Lower leg skin (tissue), 4 donors: ENCODE measurements at regions not wholly inside any gene's neighbourhood (a gene's known extent, or its start where the extent isn't known, plus 50 kb on each side); places are given as distances from the start of the nearest gene placed in this dataset.

Source experiments
- DNase-seq, 2 donors: peaks; one replicate each; pipeline ENCODE4 v3.0.0-alpha.2; 2019; ENCODE audit warnings: low spot score in 2 of 2
- H3K4me3 ChIP-seq: fragments of 200-600 bp; sonication (generic); 2 replicates; pipeline ENCODE4 v1.5.1; 2017; ENCODE audit warnings: mild to moderate bottlenecking, low read depth; ENCODE audit not compliant: poor library complexity, severe bottlenecking
- POLR2A ChIP-seq, 2 donors: fragments of 450-650 bp; IDR thresholded peaks; one replicate each; pipeline ENCODE4 v1.6.1; 2016 to 2017; ENCODE audit warnings: antibody characterized with exemption in 2 of 2, mild to moderate bottlenecking in 1 of 2, moderate library complexity in 1 of 2
- WGBS, 2 donors: methylation state at CpG; one replicate each; pipeline ENCODE4 v1.1.5; 2018; 5-methylcytosine and 5-hydroxymethylcytosine counted together
- intact Hi-C: fragments of 100-400 bp; cut with DNase I; formaldehyde crosslinking; loops from one replicate; pipeline ENCODE4 v1.15.0; 2023; ENCODE audit warnings: low total_unique reads
- TF ChIP-seq, protein P1 (sequence below), 3 donors: fragments of 450-650 bp; IDR thresholded peaks; one replicate each; pipeline ENCODE4 v1.5.1; 2016; ENCODE audit warnings: antibody characterized with exemption in 3 of 3, mild to moderate bottlenecking in 3 of 3, moderate library complexity in 2 of 3

DNA sequence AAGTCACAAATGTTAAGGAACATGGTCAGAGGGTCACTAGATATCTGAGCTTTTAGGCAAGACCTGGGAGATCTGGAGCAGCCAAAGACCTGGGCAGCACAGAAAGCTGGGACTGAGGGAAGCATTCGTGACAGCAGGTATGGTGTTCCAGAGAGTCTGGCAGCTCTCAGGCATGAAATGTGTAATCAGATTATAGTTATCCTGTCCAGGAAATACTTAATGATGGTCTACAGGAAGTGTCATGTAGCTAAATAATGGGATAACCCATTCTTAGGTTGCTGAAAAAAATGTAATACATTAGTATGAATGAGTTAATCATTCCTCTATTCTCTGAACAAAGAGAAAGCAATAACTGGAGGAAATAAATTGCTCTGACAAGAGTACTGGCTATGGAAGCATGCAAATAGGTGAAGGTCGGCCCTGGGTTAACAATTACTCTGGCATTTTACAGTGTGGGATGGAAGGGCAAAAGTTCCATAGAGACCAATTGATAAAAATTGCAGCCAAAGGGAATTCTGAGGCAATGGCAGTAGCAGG, 740.5 kb downstream of the CBLN4 start:
- TF ChIP-seq POLR2A (IDR thresholded peaks at IDR 0.05) = no peak
- TF ChIP-seq, protein P1, sequence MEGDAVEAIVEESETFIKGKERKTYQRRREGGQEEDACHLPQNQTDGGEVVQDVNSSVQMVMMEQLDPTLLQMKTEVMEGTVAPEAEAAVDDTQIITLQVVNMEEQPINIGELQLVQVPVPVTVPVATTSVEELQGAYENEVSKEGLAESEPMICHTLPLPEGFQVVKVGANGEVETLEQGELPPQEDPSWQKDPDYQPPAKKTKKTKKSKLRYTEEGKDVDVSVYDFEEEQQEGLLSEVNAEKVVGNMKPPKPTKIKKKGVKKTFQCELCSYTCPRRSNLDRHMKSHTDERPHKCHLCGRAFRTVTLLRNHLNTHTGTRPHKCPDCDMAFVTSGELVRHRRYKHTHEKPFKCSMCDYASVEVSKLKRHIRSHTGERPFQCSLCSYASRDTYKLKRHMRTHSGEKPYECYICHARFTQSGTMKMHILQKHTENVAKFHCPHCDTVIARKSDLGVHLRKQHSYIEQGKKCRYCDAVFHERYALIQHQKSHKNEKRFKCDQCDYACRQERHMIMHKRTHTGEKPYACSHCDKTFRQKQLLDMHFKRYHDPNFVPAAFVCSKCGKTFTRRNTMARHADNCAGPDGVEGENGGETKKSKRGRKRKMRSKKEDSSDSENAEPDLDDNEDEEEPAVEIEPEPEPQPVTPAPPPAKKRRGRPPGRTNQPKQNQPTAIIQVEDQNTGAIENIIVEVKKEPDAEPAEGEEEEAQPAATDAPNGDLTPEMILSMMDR (IDR thresholded peaks at IDR 0.05) = no peak
- DNase-seq = no peak
- intact Hi-C loops = no loop called here
- WGBS, 2 donors = 67% methylated on average over 2 of the region's 2 CpGs
- H3K4me3 ChIP-seq = no peak overlapping the region

DNA sequence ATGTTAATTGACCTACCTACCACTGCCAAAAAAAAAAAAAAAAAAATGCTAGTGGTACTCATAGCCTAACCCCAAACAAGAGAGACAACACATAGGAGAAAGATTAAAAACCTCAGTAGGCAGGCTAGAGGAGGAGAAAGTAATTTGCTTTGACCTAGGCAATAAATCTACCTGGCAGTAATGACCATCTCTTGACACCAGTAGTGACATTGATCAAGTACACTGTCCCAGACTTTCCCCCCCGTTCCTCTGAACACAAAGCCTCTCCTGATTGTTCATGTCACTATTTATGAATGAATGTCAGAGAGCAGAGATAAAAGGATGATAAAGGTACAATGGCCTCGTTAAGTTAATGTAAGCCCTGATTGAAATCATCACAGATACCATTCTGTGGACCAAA, 746.8 kb downstream of the CBLN4 start:
- TF ChIP-seq, protein P1 (IDR thresholded peaks at IDR 0.05) = no peak
- no peak for TF ChIP-seq POLR2A (IDR thresholded peaks at IDR 0.05)
- WGBS, 2 donors = 40 to 45% methylated on average over 2 of the region's 2 CpGs
- intact Hi-C loops = no loop called here
- H3K4me3 ChIP-seq = no peak overlapping the region
- DNase-seq = no peak

DNA sequence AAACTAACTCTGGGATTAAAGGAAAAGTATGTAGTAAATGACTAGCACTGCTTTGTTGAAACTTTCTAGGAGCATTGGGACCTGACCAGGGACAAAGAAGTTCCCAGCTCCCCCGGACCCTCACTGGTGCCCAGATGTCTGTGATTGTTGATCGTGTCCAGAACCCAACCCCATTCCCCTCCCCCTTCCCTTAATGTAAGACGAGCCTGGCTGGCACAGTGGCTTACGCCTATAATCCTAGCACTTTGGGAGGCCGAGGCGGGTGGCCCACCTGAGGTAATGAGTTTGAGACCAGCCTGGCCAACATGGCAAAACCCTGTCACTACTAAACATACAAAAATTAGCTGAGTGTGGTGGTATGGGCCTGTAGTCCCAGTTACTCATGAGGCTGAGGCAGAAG, 750.3 kb downstream of the CBLN4 start:
- no peak overlapping the region for H3K4me3 ChIP-seq
- WGBS, 2 donors = 87 to 94% methylated on average over 6 of the region's 6 CpGs
- intact Hi-C loops = no loop called here
- peak in 1 of 2 donors; percentile 80 for DNase-seq
- TF ChIP-seq, protein P1 (IDR thresholded peaks at IDR 0.05) = no peak
- TF ChIP-seq POLR2A (IDR thresholded peaks at IDR 0.05) = no peak

DNA sequence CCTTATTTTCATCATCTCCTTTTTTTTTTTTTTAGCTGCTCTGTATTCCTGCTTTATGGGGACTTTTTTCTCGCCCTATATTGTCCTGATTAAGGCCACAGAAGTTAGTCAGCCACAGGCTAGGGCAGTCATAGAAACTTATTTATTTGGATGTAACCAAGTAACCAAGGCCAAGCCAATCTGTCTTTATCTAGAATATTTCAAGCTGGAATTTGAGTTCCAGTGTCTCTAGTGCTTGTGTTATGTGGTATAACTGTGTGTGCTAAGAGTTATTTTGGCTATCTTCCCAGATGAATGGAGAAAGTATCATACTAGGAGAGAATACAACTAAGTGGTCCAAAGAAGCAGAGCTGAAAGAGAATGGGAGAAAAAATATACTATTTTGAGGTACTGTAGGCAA, 751.5 kb downstream of the CBLN4 start:
- DNase-seq = no peak
- TF ChIP-seq, protein P1 (IDR thresholded peaks at IDR 0.05) = no peak
- no peak for TF ChIP-seq POLR2A (IDR thresholded peaks at IDR 0.05)
- intact Hi-C loops = no loop called here
- WGBS, 2 donors = 38 to 50% methylated on average over 1 of the region's 1 CpG
- H3K4me3 ChIP-seq = no peak overlapping the region

DNA sequence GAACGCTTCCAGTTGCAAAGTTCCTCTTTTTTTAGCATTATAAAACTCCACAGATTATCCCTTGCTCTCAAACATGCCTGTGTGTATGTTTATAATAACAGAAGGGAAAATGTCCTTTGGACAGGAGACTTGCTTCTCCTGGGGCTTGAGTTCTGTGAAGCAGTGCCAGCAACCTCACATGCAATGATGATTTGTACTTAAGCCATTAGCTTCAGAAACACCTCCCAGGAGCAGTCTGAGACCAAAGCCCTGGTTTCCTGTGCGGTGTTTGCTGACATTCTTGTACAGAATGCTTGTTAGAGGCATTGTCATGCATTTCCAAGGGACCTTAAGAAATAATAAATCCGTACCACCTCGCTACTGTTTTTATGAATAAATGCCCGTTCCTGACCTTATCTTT, 752.8 kb downstream of the CBLN4 start:
- intact Hi-C loops = no loop called here
- no peak overlapping the region for H3K4me3 ChIP-seq
- TF ChIP-seq, protein P1 (IDR thresholded peaks at IDR 0.05) = no peak
- TF ChIP-seq POLR2A (IDR thresholded peaks at IDR 0.05) = no peak
- DNase-seq = no peak
- WGBS, 2 donors = 59 to 69% methylated on average over 5 of the region's 5 CpGs

DNA sequence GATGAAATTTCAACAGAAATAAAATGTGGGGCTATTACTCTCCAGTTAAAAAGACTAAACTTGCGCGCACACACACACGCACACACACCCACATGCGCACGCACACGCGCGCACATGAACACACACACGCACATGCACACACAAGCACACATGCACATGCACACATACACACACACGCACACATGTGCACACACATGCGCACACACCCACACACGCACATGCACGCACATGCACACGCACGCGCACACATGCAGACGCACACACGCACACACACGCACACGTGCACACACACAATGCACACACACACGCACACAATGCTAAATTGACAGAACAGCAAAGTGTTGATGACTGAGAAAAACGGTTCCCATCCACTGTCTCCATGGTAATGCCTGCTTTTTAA, 754.1 kb downstream of the CBLN4 start:
- WGBS, 2 donors = 86 to 91% methylated on average over 22 of the region's 22 CpGs
- no peak for DNase-seq
- H3K4me3 ChIP-seq = no peak overlapping the region
- intact Hi-C loops = no loop called here
- TF ChIP-seq, protein P1 (IDR thresholded peaks at IDR 0.05) = no peak
- TF ChIP-seq POLR2A (IDR thresholded peaks at IDR 0.05) = no peak
